ENCODE measurements at regions not wholly inside any gene's neighbourhood (a gene's known extent, or its start where the extent isn't known, plus 50 kb on each side); places are given as distances from the start of the nearest gene placed in this dataset.

DNA sequence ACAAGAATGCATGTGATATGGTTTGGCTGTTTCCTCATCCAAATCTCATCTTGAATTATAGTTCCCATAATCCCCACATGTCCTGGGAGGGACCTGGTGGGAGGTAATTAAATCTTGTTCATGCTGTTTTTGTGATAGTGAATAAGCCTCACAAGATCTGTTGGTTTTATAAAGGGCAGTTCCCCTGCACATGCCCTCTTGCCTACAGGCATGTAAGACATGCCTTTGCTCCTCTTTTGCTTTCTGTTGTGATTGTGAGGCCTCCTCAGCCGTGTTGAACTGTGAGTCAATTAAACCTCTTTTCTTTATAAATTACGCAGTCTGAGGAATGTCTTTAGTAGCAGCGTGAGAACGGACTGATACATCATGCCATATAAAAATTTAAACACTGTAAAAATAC is 1537.0 kb downstream of the OTOL1 start:
- no peak for DNase-seq

DNA sequence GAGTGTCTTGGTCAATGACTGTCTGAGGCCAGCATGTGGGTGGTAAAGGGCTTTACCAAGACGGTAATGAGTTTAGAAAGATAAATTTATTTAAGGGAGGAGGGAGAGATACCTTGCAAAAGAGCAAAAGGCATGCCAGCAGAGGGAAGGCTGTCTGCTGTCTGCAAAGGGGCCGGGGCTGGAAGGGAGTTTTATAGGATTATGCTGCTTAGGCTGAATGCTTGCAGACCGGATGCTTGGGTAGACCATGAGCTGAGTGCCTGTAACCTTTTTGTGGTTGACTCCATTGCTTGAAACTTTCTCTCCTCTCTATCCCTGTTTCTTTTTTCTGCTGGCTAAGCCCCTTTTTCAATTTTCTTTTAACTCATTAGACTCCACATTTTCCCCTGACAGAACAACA is 1543.0 kb downstream of the OTOL1 start:
- no peak for DNase-seq

DNA sequence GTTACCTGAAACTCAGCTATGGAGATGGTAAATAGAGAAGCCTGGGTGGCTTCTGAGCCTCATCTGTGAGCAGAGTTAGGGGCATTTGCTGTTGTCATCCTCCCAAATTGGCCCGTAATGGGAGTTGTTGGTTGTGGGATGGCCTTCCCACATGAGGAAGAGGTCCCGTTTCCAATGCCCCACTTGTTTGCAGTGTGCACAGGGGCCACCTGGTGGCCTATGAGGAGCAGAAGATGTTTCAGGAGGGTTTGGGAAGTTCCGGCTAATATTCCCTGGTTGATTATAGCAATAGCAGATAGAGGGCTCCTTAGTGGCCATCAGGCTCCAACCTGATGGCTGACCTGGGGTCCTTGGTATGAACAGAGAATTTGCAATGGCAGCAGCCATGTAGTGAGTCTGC is 1546.5 kb downstream of the OTOL1 start:
- DNase-seq, result no peak

DNA sequence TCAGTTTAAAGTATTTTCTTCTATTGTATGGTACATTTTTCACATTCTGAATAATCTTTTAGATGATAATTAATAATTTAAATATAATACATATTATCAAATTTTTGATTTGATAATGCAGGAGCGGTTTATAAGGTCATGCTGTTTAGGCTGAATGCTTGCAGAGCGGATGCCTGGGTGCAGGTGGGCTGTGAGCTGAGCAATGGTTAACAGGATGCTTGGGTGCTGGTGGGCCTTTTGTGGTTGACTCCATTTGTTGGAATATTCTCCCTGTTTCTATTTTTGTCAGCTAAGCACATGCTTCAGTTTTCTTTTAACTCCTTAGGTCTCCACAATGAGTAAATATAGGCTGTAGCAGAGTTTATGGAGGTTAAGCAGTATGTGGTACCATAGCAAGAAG is 1549.3 kb downstream of the OTOL1 start:
- no peak for DNase-seq

DNA sequence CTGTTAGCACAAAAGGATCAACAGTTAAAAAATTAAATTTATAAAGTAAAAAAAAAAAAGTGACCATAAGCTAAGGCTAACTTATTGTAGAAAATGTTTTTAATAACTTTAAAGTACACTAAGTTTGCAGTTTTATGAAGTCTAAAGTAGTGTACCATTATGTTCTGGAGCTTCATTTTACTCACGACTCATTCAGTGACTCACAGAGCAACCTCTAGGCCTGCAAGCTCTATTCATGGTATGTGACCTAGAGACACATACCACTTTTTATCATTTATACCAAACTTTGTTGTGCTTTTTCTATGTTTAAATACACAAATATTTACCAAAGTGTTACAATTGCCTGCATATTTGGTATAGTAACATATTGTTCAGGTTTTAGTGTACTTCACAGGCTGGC is 1552.3 kb downstream of the OTOL1 start:
- DNase-seq, result no peak

DNA sequence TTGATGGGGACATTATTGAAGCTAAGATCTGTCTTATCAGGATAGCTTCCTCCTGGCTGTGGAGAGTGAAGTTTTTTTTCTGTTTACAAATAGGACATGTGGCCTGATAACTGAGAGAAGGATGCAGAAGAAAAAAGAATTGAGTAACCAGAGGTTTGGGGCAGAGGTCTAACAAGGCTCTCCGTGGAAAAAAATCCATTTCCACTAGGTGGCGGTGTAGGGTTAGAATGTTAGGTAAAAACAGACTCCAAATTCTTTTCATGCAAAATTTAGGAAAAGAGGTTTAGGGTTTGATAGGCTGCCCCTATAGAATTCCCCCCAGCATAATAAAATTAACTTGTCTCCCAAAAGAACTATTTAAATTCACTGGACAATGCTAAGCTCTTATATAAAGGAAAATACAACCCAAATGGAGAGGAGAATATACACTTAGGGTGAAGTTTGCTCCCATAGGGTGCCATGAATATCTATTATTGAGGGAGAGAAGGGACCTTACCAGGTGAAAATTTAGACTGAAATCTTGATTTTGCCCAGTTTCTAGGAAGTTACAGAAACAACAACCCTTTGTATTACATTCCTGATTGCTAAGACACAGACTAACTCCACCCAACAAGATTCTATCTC is 1560.4 kb downstream of the OTOL1 start:
- no peak for DNase-seq

DNA sequence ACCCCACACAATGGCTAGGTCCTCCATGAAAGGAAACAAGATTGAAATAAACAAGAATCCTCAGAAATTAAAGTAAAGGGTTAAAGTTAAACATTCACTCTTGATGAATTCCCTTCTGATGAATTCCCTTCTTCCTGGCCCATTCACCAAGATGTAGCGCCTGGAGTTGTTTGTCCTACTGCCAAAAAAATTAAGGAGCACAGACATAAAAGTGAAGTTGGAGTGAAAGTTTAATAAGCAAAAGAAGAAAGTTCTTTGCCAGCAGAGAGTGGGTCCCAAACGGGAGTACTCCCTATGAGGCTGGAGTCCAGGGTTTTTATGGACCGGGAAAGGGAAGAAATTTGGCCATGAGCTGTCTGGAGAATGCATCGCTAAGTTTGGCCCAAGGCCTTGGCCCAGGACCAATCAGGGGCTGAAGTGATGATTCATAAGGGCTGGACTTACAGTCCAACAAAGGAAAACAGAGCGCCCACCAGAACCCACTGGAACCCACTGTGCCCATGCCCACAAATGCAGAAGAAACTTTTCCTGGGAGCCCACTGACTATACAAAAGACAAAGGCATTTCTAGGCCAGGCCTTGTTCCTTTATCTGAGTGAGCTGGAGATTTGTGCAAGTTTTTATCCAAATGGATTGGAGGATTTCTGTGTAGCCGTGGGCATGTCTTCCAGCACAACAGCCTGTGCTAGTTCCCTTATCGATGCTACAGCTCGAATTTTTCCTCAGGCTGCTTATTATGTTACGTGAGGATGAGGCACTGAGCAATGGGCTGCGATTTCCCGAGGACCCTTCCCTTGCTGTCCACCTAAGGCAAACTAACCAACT is 1561.6 kb downstream of the OTOL1 start:
- DNase-seq, result no peak

DNA sequence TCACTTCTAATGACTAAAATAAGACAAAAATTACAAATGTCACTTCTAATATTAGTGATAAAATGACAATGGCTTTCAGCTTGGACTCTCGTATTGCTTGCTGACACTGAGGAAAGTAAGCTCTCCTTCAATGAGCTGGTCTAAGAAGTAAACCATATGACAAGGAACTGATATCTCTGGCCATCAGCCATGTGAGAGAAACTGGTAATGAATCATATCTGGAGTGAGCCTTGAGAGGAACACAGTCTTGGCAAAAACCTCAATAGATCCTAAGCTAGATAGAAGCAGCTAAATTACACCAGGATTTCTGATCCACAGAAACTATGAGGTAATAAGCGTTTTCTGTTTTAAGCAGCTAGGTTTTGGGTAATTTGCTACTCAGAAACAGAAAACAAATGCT is 1575.1 kb downstream of the OTOL1 start:
- no peak for DNase-seq
